Activated naive CD8-positive, alpha-beta T cell treated with anti-CD3 and anti-CD28 coated beads, Interleukin-2, amount 50 U/mL, for 24 hours (primary cell): ENCODE measurements at regions not wholly inside any gene's neighbourhood (a gene's known extent, or its start where the extent isn't known, plus 50 kb on each side); places are given as distances from the start of the nearest gene placed in this dataset.

ENCODE experiments used
- ATAC-seq: fragments of 150-1000 bp; cut with Tn5 transposase; one replicate; pipeline ENCODE4 v1.10.0; 2021
- DNase-seq: peaks from one replicate; pipeline ENCODE4 v3.0.0; 2021
- H3K27ac Mint-ChIP-seq: one replicate; pipeline ENCODE4 v1.8.0; 2021; ENCODE audit warnings: mild to moderate bottlenecking, mixed read lengths
- H3K27me3 Mint-ChIP-seq: one replicate; pipeline ENCODE4 v1.8.0; 2021; ENCODE audit warnings: mixed read lengths
- H3K36me3 Mint-ChIP-seq: one replicate; pipeline ENCODE4 v1.8.0; 2021; ENCODE audit warnings: low read depth, mixed read lengths
- H3K4me1 Mint-ChIP-seq: one replicate; pipeline ENCODE4 v1.8.0; 2021; ENCODE audit warnings: mixed read lengths
- H3K4me3 Mint-ChIP-seq: one replicate; pipeline ENCODE4 v1.8.0; 2021; ENCODE audit warnings: mild to moderate bottlenecking, moderate library complexity, mixed read lengths
- H3K9me3 Mint-ChIP-seq: one replicate; pipeline ENCODE4 v1.8.0; 2021; ENCODE audit warnings: mixed read lengths

DNA sequence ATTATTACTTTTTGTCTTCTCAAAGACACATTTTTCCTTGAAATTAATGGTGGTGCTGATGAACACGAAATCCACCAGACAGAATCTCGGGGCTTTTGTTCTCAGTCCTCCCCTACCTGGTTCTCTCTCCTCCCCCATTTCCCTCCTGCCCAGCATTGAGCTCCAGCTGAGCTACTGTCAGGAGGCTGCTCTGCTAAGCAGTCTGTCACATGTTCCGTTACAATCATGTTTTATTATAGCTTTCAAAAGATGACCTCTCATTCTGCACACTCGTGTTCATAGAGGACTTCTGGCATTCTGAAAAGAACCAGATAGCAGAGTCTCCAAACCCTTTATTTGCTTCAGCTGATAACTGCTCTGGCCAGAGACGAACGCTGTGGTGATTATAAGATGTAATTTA lies 732.5 kb upstream of the RBFOX1 start:
- no peak overlapping the region for H3K4me3 Mint-ChIP-seq
- no peaks in the 10 kb centered on the region for H3K36me3 Mint-ChIP-seq
- H3K4me1 Mint-ChIP-seq: no peaks in the 10 kb centered on the region
- no peak overlapping the region for H3K27ac Mint-ChIP-seq
- no peaks in the 10 kb centered on the region for H3K9me3 Mint-ChIP-seq
- ATAC-seq: no peak
- DNase-seq: no peak
- peaks cover 1% of the 10 kb centered on the region for H3K27me3 Mint-ChIP-seq

DNA sequence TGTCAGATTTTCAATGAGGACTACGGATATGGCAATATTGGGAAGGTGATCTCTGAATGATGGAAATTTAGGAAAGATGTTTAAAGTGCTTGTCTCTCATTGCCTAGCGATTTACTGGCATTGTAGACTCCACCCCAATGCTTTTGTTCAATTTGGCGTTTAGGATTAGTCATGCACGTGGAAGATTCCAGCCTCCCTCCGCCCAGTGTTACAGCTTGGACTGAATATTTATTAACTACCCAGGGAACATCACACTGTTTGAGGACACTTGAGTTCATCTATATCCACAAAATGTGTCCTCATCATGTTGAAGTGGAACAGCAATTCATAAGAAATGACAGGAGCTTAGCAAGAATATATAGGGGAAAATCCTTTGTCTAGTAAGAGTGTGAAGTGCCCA lies 738.8 kb upstream of the RBFOX1 start:
- Mint-ChIP-seq H3K36me3 (no peaks in the 10 kb centered on the region), H3K27me3 (no peaks in the 10 kb centered on the region), H3K9me3 (no peaks in the 10 kb centered on the region), H3K4me1 (no peaks in the 10 kb centered on the region), H3K4me3 (no peak overlapping the region), H3K27ac (no peak overlapping the region)
- ATAC-seq (no peak), DNase-seq (no peak)

DNA sequence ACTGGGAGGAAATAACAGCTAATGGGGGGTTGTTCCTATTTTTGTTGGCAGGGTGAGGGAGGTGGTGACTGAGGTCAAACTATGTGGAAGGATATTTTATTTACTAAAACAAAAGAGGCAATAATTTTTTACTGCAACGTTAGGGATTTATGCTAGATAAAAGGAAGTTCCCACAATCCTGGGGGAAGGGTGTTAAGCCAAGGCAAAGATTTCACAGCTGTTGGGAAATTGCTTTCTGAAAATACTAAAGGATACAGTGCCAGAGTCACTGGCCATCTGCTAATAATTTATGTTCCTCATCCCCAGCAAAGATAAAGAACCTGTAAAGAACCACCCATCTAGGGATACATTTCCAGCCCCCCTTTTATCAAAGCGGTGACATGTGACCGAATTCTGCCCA lies 756.0 kb upstream of the RBFOX1 start:
- Mint-ChIP-seq H3K4me1 (no peaks in the 10 kb centered on the region), H3K9me3 (peaks cover 7% of the 10 kb centered on the region), H3K27ac (no peak overlapping the region), H3K4me3 (no peak overlapping the region), H3K27me3 (no peaks in the 10 kb centered on the region), H3K36me3 (no peaks in the 10 kb centered on the region)
- ATAC-seq (no peak), DNase-seq (no peak)

DNA sequence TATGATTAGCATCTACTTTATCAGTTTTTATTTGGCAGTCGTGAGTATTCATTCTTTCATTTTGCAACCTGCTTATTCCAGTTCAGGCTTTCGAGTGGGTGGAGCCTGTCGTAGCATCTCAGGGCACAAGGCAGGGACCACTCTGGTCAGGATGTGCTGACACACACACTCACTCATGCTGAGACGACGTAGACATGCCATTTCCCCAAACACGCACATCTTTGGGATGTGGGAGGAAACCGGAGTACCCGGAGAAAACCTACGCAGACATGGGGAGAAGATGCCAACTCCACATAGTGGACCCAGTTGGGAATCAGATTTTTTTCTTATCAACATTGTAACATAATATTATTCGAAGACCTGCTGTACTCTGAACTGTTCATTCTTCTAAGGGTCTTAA lies 756.5 kb upstream of the RBFOX1 start:
- H3K27me3 Mint-ChIP-seq: no peaks in the 10 kb centered on the region

DNA sequence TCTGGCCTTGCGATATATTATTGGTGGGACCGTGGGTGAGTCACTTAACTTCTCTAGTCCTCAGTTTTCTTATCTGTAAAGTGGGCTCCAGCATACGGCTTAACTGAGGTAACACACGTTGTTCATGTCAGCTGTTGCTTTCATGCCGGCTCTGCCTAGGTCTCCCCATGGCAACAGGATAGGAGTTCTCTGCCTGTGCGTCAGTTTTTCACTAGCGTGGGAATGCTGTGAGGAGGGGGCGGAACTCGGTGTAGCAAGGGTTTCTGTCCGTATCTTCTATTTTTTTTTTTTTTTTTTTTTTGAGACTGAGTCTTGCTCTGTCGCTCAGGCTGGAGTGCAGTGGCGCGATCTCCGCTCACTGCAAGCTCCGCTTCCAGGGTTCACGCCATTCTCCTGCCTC lies 758.5 kb upstream of the RBFOX1 start:
- no peaks in the 10 kb centered on the region for H3K27me3 Mint-ChIP-seq
- no peak overlapping the region for H3K4me3 Mint-ChIP-seq
- no peak for ATAC-seq
- no peaks in the 10 kb centered on the region for H3K36me3 Mint-ChIP-seq
- H3K9me3 Mint-ChIP-seq: peaks cover 4% of the 10 kb centered on the region
- DNase-seq: no peak
- no peak overlapping the region for H3K27ac Mint-ChIP-seq
- no peaks in the 10 kb centered on the region for H3K4me1 Mint-ChIP-seq

More for the DNA sequence above, 756.5 kb upstream of the RBFOX1 start:
- no peak overlapping the region for H3K4me3 Mint-ChIP-seq
- no peaks in the 10 kb centered on the region for H3K4me1 Mint-ChIP-seq
- peaks cover 7% of the 10 kb centered on the region for H3K9me3 Mint-ChIP-seq
- DNase-seq: no peak
- no peaks in the 10 kb centered on the region for H3K36me3 Mint-ChIP-seq
- no peak for ATAC-seq
- H3K27ac Mint-ChIP-seq: no peak overlapping the region

DNA sequence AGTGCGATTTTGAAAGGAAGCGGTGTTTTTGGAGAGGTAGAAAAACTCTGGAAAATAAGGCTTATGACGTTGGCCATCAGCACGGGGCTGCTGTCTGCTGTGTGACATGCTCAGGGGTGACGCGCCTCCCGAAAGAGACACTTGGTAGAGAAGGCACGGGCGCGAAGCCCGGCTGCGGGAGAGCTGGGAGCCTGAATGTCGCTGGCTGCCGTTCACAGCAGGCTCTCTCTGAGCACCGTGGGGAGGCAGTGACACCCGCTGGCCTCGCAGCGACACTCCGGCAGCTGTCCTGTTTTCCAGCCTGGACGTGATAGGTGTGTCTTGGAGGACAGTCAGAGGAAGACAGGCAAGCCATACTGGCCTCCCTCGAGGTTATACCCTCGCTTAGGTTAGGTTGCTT lies 759.1 kb upstream of the RBFOX1 start:
- Mint-ChIP-seq H3K4me1 (no peaks in the 10 kb centered on the region), H3K9me3 (peaks cover 4% of the 10 kb centered on the region), H3K4me3 (no peak overlapping the region), H3K36me3 (no peaks in the 10 kb centered on the region), H3K27ac (no peak overlapping the region), H3K27me3 (no peaks in the 10 kb centered on the region)
- ATAC-seq (no peak), DNase-seq (no peak)

DNA sequence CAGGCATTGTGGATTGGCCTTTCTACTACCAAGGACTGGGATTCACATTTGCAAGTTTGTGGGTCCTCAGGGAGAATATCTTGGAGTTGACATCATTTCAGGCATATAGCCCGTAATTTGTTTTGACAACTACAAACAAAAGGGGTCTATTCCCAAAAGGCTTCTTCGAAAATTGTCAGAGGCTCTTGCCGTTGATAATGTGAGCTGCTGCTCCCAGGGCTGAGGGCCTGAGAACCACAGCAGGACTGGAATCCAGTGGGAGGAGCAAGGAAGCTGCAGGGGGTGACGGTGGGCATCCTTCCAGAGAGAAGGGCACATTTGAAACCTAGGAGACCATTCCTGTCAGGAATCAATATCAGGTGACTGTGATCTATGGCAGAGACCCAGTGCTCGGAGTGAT lies 761.6 kb upstream of the RBFOX1 start:
- H3K27me3 Mint-ChIP-seq: no peaks in the 10 kb centered on the region
- DNase-seq (no peak), ATAC-seq (no peak)
- H3K36me3 Mint-ChIP-seq: no peaks in the 10 kb centered on the region
- H3K27ac Mint-ChIP-seq: no peak overlapping the region
- no peak overlapping the region for H3K4me3 Mint-ChIP-seq
- H3K4me1 Mint-ChIP-seq: no peaks in the 10 kb centered on the region
- H3K9me3 Mint-ChIP-seq: peaks cover 4% of the 10 kb centered on the region

DNA sequence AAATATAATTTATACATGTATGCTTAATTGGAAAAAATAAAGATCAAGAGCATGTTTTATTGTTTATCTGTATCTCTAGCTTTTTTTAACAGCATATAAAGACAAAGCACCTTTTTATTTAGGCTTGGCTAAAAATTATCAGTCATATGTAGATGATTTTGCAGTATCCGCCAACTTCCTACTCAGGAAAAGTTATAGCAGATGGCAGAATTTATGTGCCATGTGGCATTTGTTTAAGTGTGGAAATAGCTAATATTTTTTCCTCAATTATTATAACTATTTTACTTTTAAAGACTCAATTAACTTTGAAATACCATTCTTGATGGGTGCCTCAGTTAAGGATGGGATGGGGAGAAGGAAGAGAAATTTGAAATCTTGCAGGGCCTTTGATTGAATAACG lies 762.1 kb upstream of the RBFOX1 start:
- Mint-ChIP-seq H3K27me3 (no peaks in the 10 kb centered on the region), H3K27ac (no peak overlapping the region), H3K9me3 (peaks cover 4% of the 10 kb centered on the region), H3K4me1 (no peaks in the 10 kb centered on the region), H3K36me3 (no peaks in the 10 kb centered on the region), H3K4me3 (no peak overlapping the region)
- no peak for DNase-seq
- no peak for ATAC-seq

DNA sequence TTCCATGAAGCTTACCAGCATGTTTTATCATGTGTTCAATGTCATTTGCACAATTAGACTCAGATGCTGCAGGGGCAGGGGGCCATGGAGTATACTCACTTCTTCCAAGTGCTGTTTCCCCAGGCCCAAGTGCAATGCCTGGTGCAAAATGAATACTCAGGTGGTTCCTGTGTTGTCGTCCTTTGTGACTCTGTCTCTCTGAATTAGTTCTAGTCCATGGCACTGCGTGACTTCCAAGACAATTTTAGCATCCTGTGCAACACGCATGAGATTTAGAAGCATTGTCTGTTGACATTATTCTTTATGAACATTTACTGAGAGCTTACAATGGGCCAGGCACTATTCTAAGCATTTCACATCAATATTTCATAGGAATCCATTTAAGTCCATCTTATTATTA lies 769.7 kb upstream of the RBFOX1 start:
- DNase-seq (no peak), ATAC-seq (no peak)
- H3K9me3 Mint-ChIP-seq: peaks cover under 1% of the 10 kb centered on the region

DNA sequence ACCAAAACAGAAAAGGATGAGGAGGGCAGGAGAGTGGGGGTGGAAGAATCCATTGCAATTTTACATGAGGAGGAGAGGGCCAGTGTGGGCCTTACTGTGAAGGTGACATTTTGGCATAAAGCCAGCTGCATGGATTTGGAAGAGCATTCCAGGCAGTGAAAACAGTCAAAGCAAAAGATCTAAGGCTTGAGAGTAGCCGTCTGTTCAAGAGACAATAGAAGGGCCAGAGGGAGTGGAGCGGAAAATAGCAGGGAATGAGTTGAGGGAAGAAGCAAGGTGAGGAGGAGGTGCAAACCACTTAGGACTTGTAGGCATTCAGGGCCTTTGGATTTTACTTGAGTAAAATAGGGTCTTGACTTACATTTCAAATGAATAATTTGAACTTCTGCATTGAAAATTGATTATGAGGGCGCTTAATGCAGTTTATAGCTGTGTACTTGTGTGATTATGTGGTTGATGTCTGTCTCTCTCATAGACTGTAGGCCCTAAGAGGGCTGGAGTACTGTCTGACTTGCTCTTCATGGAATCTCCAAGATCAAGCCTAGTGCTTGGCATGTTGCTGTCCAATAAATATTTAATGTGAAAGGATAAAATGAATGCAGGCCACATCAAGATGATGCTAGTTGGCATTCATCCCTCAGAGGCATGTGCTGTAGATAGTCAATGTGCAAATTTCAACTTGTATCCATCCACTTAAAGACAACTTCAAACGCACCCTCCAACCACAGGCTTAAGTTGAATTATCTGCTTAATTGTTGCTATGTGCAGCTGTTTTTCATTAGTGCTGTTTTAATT lies 772.1 kb upstream of the RBFOX1 start:
- Mint-ChIP-seq H3K4me1 (no peaks in the 10 kb centered on the region), H3K27me3 (no peaks in the 10 kb centered on the region), H3K27ac (no peak overlapping the region), H3K36me3 (no peaks in the 10 kb centered on the region), H3K9me3 (peaks cover 7% of the 10 kb centered on the region), H3K4me3 (no peak overlapping the region)
- ATAC-seq: no peak
- DNase-seq: no peak

More for the DNA sequence above, 769.7 kb upstream of the RBFOX1 start:
- Mint-ChIP-seq H3K27me3 (no peaks in the 10 kb centered on the region), H3K27ac (no peak overlapping the region), H3K36me3 (no peaks in the 10 kb centered on the region), H3K4me1 (no peaks in the 10 kb centered on the region), H3K4me3 (no peak overlapping the region)

DNA sequence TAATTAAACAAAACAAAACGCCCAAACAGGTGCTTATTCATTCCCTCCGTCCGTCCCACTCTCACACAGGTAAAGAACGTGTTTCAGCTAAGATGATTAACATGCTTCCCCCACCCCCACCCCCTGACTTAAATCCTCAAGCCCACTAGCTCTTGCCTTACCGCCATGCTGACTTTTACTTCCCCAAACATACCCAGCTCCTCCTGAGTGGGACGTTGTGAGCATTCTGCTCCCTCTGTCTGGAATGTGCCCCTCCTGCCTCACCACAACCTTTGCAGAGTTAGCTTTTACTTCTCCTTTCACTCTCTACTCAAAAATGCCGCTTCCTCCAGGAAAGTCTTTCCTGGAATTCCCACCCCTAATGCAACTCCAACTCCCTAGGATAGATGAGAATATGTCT lies 774.0 kb upstream of the RBFOX1 start:
- no peak overlapping the region for H3K27ac Mint-ChIP-seq
- no peaks in the 10 kb centered on the region for H3K4me1 Mint-ChIP-seq
- H3K27me3 Mint-ChIP-seq: no peaks in the 10 kb centered on the region
- H3K9me3 Mint-ChIP-seq: peaks cover 7% of the 10 kb centered on the region
- H3K4me3 Mint-ChIP-seq: no peak overlapping the region
- no peak for DNase-seq
- no peaks in the 10 kb centered on the region for H3K36me3 Mint-ChIP-seq
- ATAC-seq: no peak

DNA sequence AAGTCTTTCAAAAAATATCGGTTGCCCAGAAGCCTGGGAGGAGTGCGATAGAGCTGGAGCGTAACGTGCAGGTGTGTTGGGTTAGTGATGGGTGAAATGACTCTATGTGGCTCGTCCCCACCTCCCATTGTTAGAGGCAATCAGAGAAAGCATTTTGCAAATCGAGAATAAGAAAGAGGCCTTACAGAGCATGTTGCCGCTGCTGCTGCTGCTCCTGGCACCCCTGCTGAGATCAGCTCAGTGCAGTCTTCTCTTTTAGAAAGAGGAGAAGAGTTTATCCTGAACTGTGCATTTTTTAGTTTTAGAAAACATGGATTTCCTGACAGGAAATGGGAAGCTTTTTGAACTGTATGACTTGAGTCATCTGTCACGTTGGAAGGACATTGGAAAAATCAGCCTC lies 774.5 kb upstream of the RBFOX1 start:
- Mint-ChIP-seq H3K27me3 (no peaks in the 10 kb centered on the region), H3K27ac (no peak overlapping the region), H3K4me1 (no peaks in the 10 kb centered on the region), H3K4me3 (no peak overlapping the region), H3K36me3 (no peaks in the 10 kb centered on the region), H3K9me3 (peaks cover 7% of the 10 kb centered on the region)
- DNase-seq: no peak
- ATAC-seq: no peak

DNA sequence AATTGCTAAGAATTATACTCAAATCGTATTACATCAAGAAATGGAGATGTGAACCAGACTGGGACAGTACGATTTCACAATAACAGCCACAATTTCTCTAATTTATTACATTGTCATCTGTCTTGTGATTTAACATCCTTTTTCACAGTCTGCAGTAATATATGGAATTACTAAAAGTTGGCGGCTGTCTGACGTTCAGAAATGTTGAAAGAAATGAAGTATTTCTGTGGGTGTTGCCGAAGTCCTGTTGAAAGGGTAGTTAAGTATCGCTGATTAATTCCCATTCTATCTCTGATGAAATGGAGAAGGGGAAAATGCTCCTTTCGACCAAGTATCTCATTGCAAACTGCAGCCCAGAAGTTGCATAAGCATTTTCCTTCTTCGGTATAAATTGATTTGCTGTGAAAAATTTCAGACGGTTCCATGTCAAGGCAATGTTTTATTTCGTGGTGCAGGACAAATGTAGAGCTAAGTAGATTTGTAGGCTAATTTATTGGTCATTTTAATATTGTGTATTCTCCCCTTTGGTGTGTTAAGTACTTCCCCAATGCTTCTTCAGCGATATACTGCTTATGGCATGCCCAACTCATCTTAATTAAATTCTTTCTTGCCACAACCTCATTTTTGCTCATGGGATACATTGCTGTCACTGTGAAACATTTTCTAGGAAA lies 775.2 kb upstream of the RBFOX1 start:
- H3K4me3 Mint-ChIP-seq: no peak overlapping the region
- H3K36me3 Mint-ChIP-seq: no peaks in the 10 kb centered on the region

DNA sequence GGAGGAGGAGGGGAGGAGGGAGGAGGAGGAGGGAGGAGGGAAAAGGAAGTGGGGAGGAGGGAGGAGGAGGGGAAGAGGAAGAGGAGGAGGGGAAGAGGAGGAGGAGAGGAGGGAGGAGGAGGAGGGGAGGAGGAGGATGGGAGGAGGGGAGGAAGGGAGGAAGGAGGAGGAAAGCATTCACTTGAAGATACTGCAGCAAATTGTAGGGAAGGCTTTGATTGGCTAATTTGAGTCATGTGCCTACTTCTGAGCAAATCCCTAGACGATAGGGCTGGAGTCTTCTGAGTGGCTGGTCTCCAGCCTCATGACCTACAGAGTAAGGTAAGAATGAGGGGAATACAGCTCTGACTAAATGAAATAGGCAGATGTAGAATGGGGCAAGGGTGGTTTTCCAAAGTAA lies 783.2 kb upstream of the RBFOX1 start:
- no peaks in the 10 kb centered on the region for H3K4me1 Mint-ChIP-seq
- no peak for DNase-seq
- H3K9me3 Mint-ChIP-seq: peaks cover 11% of the 10 kb centered on the region
- no peaks in the 10 kb centered on the region for H3K36me3 Mint-ChIP-seq
- ATAC-seq: no peak
- no peak overlapping the region for H3K4me3 Mint-ChIP-seq
- no peak overlapping the region for H3K27ac Mint-ChIP-seq
- no peaks in the 10 kb centered on the region for H3K27me3 Mint-ChIP-seq

More for the DNA sequence above, 775.2 kb upstream of the RBFOX1 start:
- Mint-ChIP-seq H3K27ac (no peak overlapping the region), H3K9me3 (peaks cover 7% of the 10 kb centered on the region), H3K4me1 (no peaks in the 10 kb centered on the region), H3K27me3 (no peaks in the 10 kb centered on the region)
- ATAC-seq (no peak), DNase-seq (no peak)

DNA sequence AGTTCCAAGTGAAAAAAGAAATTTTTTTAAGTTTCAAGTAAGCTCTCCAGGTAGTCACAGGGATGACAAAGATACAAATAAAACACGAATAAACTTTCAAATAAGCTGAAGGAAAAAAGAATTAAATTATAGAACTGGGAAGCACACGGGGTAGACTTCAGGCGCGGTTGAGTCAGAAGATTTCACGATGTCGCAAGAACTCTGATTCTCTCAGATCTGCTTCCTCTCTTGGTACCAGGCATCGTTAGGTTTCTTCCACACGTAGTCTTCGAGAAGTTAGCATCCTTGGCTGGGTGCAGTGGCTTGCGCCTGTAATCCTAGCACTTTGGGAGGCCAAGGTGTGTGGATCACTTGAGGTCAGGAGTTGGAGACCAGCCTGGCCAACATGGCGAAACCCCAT lies 784.1 kb upstream of the RBFOX1 start:
- no peak overlapping the region for H3K4me3 Mint-ChIP-seq
- H3K36me3 Mint-ChIP-seq: no peaks in the 10 kb centered on the region
- no peak overlapping the region for H3K27ac Mint-ChIP-seq
- H3K4me1 Mint-ChIP-seq: no peaks in the 10 kb centered on the region
- peaks cover 11% of the 10 kb centered on the region for H3K9me3 Mint-ChIP-seq
- DNase-seq (no peak), ATAC-seq (no peak)
- H3K27me3 Mint-ChIP-seq: no peaks in the 10 kb centered on the region
